PC-3 (cell line): ENCODE measurements at regions not wholly inside any gene's neighbourhood (a gene's known extent, or its start where the extent isn't known, plus 50 kb on each side); places are given as distances from the start of the nearest gene placed in this dataset.

Experiments used
- ATAC-seq: fragments of 200-7000 bp; cut with Tn5 transposase; 2 replicates; pipeline ENCODE4 v1.9.1; 2020; ENCODE audit warnings: mild to moderate bottlenecking, moderate library complexity
- BruUV-seq: library from RNA; stranded (reverse); fragments of 400-500 nt; replicated peaks from 2 replicates; lab custom pipeline; 2021; lab: Mats Ljungman, UMichigan
- CTCF ChIA-PET: fragments of 300-600 bp; sonication (Branson Sonifier 250); formaldehyde crosslinking; loops from one replicate; lab custom pipeline; 2022; ENCODE audit warnings: antibody characterized with exemption; lab: Charles Lee
- POLR2A ChIA-PET: fragments of 300-600 bp; sonication (Branson Sonifier 250); formaldehyde crosslinking; loops from one replicate; lab custom pipeline; 2022; ENCODE audit warnings: antibody characterized with exemption; ENCODE audit not compliant: unreplicated experiment; lab: Charles Lee
- DNase-seq: peaks from one replicate; pipeline ENCODE4 v3.0.0-alpha.2; 2015
- H2AFZ ChIP-seq: fragments of 300-600 bp; sonication (generic); 2 replicates; pipeline ENCODE4 v1.6.0; 2016; ENCODE audit warnings: antibody characterized with exemption, low read length
- H3F3A ChIP-seq: fragments of 300-600 bp; sonication (generic); one replicate; pipeline ENCODE4 v1.6.0; 2017; ENCODE audit warnings: antibody characterized with exemption, low read length, control low read depth, mild to moderate bottlenecking; ENCODE audit not compliant: unreplicated experiment
- H3K27ac ChIP-seq: fragments of 300-600 bp; sonication (generic); 2 replicates; pipeline ENCODE4 v1.5.1; 2016; ENCODE audit warnings: mild to moderate bottlenecking, low read length
- H3K27me3 ChIP-seq: fragments of 300-600 bp; sonication (generic); 2 replicates; pipeline ENCODE4 v1.6.1; 2016; ENCODE audit warnings: low read length, mixed read lengths
- H3K36me3 ChIP-seq: fragments of 300-600 bp; sonication (generic); 2 replicates; pipeline ENCODE4 v1.6.1; 2016; ENCODE audit warnings: low read depth, mixed run types, low read length, mixed read lengths
- H3K4me1 ChIP-seq: fragments of 300-600 bp; sonication (generic); 2 replicates; pipeline ENCODE4 v1.5.1; 2016; ENCODE audit warnings: low read length; ENCODE audit not compliant: insufficient read depth
- H3K4me2 ChIP-seq: fragments of 300-600 bp; sonication (generic); 2 replicates; pipeline ENCODE4 v1.6.0; 2016; ENCODE audit warnings: low read length
- H3K4me3 ChIP-seq: fragments of 300-600 bp; sonication (generic); 2 replicates; pipeline ENCODE4 v1.5.1; 2016; ENCODE audit warnings: mild to moderate bottlenecking, low read length, mixed read lengths
- H3K79me2 ChIP-seq: fragments of 300-600 bp; sonication (generic); 2 replicates; pipeline ENCODE4 v1.6.1; 2017; ENCODE audit warnings: low read length, mixed read lengths
- H3K9ac ChIP-seq: fragments of 300-600 bp; sonication (generic); 2 replicates; pipeline ENCODE4 v1.6.0; 2016; ENCODE audit warnings: mild to moderate bottlenecking, low read length
- H3K9me2 ChIP-seq: fragments of 300-600 bp; sonication (generic); replicated peaks from 2 replicates; pipeline ENCODE4 v1.6.1; 2016; ENCODE audit warnings: mixed run types, low read length, mixed read lengths
- H3K9me3 ChIP-seq: fragments of 300-600 bp; sonication (generic); 2 replicates; pipeline ENCODE4 v1.6.1; 2016; ENCODE audit warnings: low read length, mixed read lengths
- H4K20me1 ChIP-seq: fragments of 300-600 bp; sonication (generic); 2 replicates; pipeline ENCODE4 v1.6.1; 2016; ENCODE audit warnings: low read length, mixed read lengths
- CTCF ChIP-seq: fragments of 300-600 bp; sonication (generic); conservative IDR thresholded peaks from 2 replicates; pipeline ENCODE4 v1.5.1; 2017; ENCODE audit warnings: antibody characterized with exemption, low read depth, mild to moderate bottlenecking, low read length
- EZH2 ChIP-seq: fragments of 300-600 bp; sonication (generic); IDR thresholded peaks from one replicate; pipeline ENCODE4 v1.6.1; 2017; ENCODE audit warnings: antibody characterized with exemption, mild to moderate bottlenecking, low read length; ENCODE audit not compliant: unreplicated experiment
- EZH2phosphoT487 ChIP-seq: fragments of 300-600 bp; sonication (generic); IDR thresholded peaks from 2 replicates; pipeline ENCODE4 v1.6.1; 2018; ENCODE audit warnings: mild to moderate bottlenecking, antibody characterized with exemption, low read length, borderline replicate concordance
- intact Hi-C: fragments of 100-400 bp; cut with micrococcal nuclease; formaldehyde crosslinking; loops from 2 replicates; pipeline ENCODE4 v1.9.0; 2023

- intact Hi-C loops = loop anchor here (10.0 kb wide), 2 partner anchors 965 to 1175 kb away; no protein-coding TSS in a partner anchor
- H3K4me2 ChIP-seq = peak overlapping the region; percentile 29
Measured at GRCh38 chr9:22529426-22530199, 83.0 kb downstream of the DMRTA1 start.

GRCh38 chr9:22535780-22536179 lies 89.2 kb downstream of the DMRTA1 start:
- Histone ChIP-seq H3K4me1 (no peaks in the 10 kb centered on the region), H4K20me1 (no peaks in the 10 kb centered on the region), H3K9me3 (no peaks in the 10 kb centered on the region), H3K4me3 (no peak overlapping the region), H3K27ac (no peak overlapping the region), H2AFZ (no peak overlapping the region), H3F3A (no peaks in the 10 kb centered on the region), H3K9ac (no peak overlapping the region), H3K4me2 (no peak overlapping the region), H3K79me2 (no peaks in the 10 kb centered on the region), H3K36me3 (no peaks in the 10 kb centered on the region), H3K9me2 (no peaks in the 10 kb centered on the region), H3K27me3 (no peaks in the 10 kb centered on the region)
- TF ChIP-seq EZH2 = no peak
- POLR2A ChIA-PET = interaction anchor here (0.6 kb wide), 1 partner anchor 66 kb away, joined by 3 read pairs; no protein-coding TSS in a partner anchor
- CTCF ChIA-PET = no interaction called here
- no peak for DNase-seq
- ATAC-seq = no peak
- intact Hi-C loops = no loop called here
- no TSS peak for BruUV-seq

More at GRCh38 chr9:22529426-22530199, 83.0 kb downstream of the DMRTA1 start:
- Histone ChIP-seq H3K9me2 (no peaks in the 10 kb centered on the region), H3K9me3 (no peaks in the 10 kb centered on the region), H3K9ac (no peak overlapping the region), H3K27me3 (no peaks in the 10 kb centered on the region), H3K36me3 (no peaks in the 10 kb centered on the region), H3K4me3 (no peak overlapping the region), H2AFZ (no peak overlapping the region), H3K27ac (peak overlapping the region; percentile 37), H3K4me1 (peaks cover 13% of the 10 kb centered on the region), H3K79me2 (no peaks in the 10 kb centered on the region), H4K20me1 (no peaks in the 10 kb centered on the region), H3F3A (no peaks in the 10 kb centered on the region)
- BruUV-seq = no TSS peak
- ATAC-seq = peak; percentile 98
- TF ChIP-seq EZH2phosphoT487 (no peak), CTCF (no peak), EZH2 (no peak)
- ChIA-PET POLR2A (interaction anchor here (0.6 to 0.9 kb wide), 2 partner anchors 122 to 459 kb away, joined by 4 to 7 read pairs; no protein-coding TSS in a partner anchor), CTCF (interaction anchor here (0.6 kb wide), 1 partner anchor 962 kb away, joined by 3 read pairs; no protein-coding TSS in a partner anchor)
- peak; percentile 82 for DNase-seq

GRCh38 chr9:22537721-22538120 lies 91.1 kb downstream of the DMRTA1 start:
- no peaks in the 10 kb centered on the region for H3K36me3 ChIP-seq
- H3K9me2 ChIP-seq = no peaks in the 10 kb centered on the region
- intact Hi-C loops = no loop called here
- no peaks in the 10 kb centered on the region for H3K27me3 ChIP-seq
- no peaks in the 10 kb centered on the region for H3K79me2 ChIP-seq
- no peak overlapping the region for H3K4me3 ChIP-seq
- TF ChIP-seq CTCF = no peak
- no peak for TF ChIP-seq EZH2phosphoT487
- H3K9me3 ChIP-seq = no peaks in the 10 kb centered on the region
- no peaks in the 10 kb centered on the region for H3K4me1 ChIP-seq
- H3K27ac ChIP-seq = no peak overlapping the region
- H4K20me1 ChIP-seq = no peaks in the 10 kb centered on the region
- H3K9ac ChIP-seq = no peak overlapping the region
- ChIA-PET POLR2A (no interaction called here), CTCF (no interaction called here)
- H3F3A ChIP-seq = no peaks in the 10 kb centered on the region
- H3K4me2 ChIP-seq = peak overlapping the region; percentile 2; the same call in 1 of the 2 replicates
- no TSS peak for BruUV-seq
- ATAC-seq (peak; percentile 43), DNase-seq (peak; percentile 14)
- no peak overlapping the region for H2AFZ ChIP-seq
